ENCODE measurements at regions not wholly inside any gene's neighbourhood (a gene's known extent, or its start where the extent isn't known, plus 50 kb on each side); places are given as distances from the start of the nearest gene placed in this dataset.
"Not testable (repeated sequence)": the region's sequence is repeated elsewhere in the genome, so short reads cannot be mapped to it uniquely, and the experiment has no call there.

- not testable (repeated sequence) for H2BK120ac ChIP-seq (ENCODE audit: insufficient read depth, low read length, poor library complexity); H3K79me2 ChIP-seq (ENCODE audit: control insufficient read depth, insufficient read depth, low read length, poor library complexity); H3K4ac ChIP-seq (ENCODE audit: low read depth, low read length); H3K36me3 ChIP-seq (ENCODE audit: control insufficient read depth in 1 of 2, insufficient read depth in 2 of 2, low read length in 2 of 2); H3K18ac ChIP-seq (ENCODE audit: low read length); H2BK5ac ChIP-seq (ENCODE audit: low read depth, low read length, poor library complexity); H4K91ac ChIP-seq (ENCODE audit: low read depth, low read length); H2AK5ac ChIP-seq (ENCODE audit: low read length); H3K27me3 ChIP-seq (ENCODE audit: insufficient read depth, low read length); H3K27ac ChIP-seq (ENCODE audit: low read depth, low read length); H2AFZ ChIP-seq (ENCODE audit: insufficient read depth, low read length, poor library complexity); H3K14ac ChIP-seq (ENCODE audit: low read length); H3K9ac ChIP-seq (ENCODE audit: low read length); H2BK12ac ChIP-seq (ENCODE audit: low read length); H3K4me1 ChIP-seq (ENCODE audit: control insufficient read depth in 1 of 2, insufficient read depth in 2 of 2, low read length in 2 of 2); H3K79me1 ChIP-seq (ENCODE audit: low read length); H3K9me3 ChIP-seq (ENCODE audit: insufficient read depth, low read depth, low read length); H3K23ac ChIP-seq (ENCODE audit: low read length)
- WGBS (ENCODE audit: extremely low coverage, insufficient coverage, insufficient read length): no CpG with 5 or more reads among the region's 27 CpGs
- H3K4me3 ChIP-seq (ENCODE audit: low read depth, low read length): peak overlapping the region; percentile 73
- H4K8ac ChIP-seq (ENCODE audit: low read depth, low read length): peak overlapping the region; percentile 65
- DNase-seq: peak in 1 of 2 donors; percentile 16
- H3K4me2 ChIP-seq (ENCODE audit: low read length): peak overlapping the region; percentile 39
- peak overlapping the region; percentile 70 for H4K12ac ChIP-seq (ENCODE audit: low read depth, low read length)
These were observed 77.9 kb downstream of the NR4A2 start for GRCh38 chr2:156254637-156255067.

DNA sequence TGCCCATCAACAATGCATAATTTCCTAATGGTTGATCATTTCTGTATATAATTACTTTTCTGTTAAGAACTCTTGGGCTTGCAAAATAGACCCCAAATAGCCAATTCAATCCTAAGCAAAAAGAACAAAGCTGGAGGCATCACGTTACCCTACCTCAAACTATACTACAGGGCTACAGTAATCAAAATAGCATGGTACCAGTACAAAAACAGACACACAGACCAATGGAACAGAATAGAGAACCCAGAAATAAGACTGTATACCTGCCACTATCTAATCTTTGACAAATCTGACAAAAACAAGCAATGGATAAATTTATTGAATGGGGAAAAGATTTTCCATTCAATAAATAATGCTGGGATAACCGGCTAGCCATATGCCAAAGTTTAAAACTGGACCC lies 78.8 kb downstream of the NR4A2 start:
- DNase-seq: no peak
- Histone ChIP-seq H4K91ac (ENCODE audit: low read depth, low read length) (no peak overlapping the region), H3K4me2 (ENCODE audit: low read length) (no peak overlapping the region), H3K4ac (ENCODE audit: low read depth, low read length) (no peak overlapping the region), H3K4me1 (ENCODE audit: control insufficient read depth in 1 of 2, insufficient read depth in 2 of 2, low read length in 2 of 2) (no peaks in the 10 kb centered on the region), H3K4me3 (ENCODE audit: low read depth, low read length) (no peak overlapping the region), H3K79me2 (ENCODE audit: control insufficient read depth, insufficient read depth, low read length, poor library complexity) (no peaks in the 10 kb centered on the region), H3K9me3 (ENCODE audit: insufficient read depth, low read depth, low read length) (no peaks in the 10 kb centered on the region), H2AFZ (ENCODE audit: insufficient read depth, low read length, poor library complexity) (no peak overlapping the region), H3K14ac (ENCODE audit: low read length) (no peak overlapping the region), H3K9ac (ENCODE audit: low read length) (no peak overlapping the region), H3K23ac (ENCODE audit: low read length) (no peak overlapping the region), H3K36me3 (ENCODE audit: control insufficient read depth in 1 of 2, insufficient read depth in 2 of 2, low read length in 2 of 2) (no peaks in the 10 kb centered on the region), H3K27me3 (ENCODE audit: insufficient read depth, low read length) (no peaks in the 10 kb centered on the region), H2BK5ac (ENCODE audit: low read depth, low read length, poor library complexity) (no peak overlapping the region), H4K12ac (ENCODE audit: low read depth, low read length) (no peak overlapping the region), H4K8ac (ENCODE audit: low read depth, low read length) (no peak overlapping the region), H3K18ac (ENCODE audit: low read length) (no peak overlapping the region), H2BK120ac (ENCODE audit: insufficient read depth, low read length, poor library complexity) (no peak overlapping the region), H3K27ac (ENCODE audit: low read depth, low read length) (no peak overlapping the region), H3K79me1 (ENCODE audit: low read length) (no peaks in the 10 kb centered on the region), H2AK5ac (ENCODE audit: low read length) (no peak overlapping the region), H2BK12ac (ENCODE audit: low read length) (no peak overlapping the region)
- no CpG with 5 or more reads among the region's 2 CpGs for WGBS (ENCODE audit: extremely low coverage, insufficient coverage, insufficient read length)

DNA sequence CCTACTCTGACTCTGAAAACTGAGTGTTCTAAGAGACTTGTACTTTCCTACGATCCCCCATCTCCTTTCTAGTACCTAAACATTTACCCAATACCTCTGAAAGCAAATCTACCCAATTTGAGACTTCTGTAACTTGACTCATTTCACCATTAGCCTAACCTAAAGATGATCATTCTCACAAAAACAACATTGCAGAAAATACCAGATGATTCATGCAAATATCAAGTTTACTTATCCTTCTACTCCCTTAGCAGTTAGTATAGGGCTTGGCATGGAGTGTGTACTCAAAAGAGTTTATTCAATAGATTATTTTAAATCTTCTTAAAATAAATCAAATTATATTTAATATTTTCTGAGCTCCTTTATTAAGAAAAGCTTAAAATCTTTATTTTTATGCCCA lies 89.6 kb downstream of the NR4A2 start:
- Histone ChIP-seq H3K4me2 (ENCODE audit: low read length) (no peak overlapping the region), H3K18ac (ENCODE audit: low read length) (no peak overlapping the region), H3K27ac (ENCODE audit: low read depth, low read length) (no peak overlapping the region), H3K79me2 (ENCODE audit: control insufficient read depth, insufficient read depth, low read length, poor library complexity) (no peaks in the 10 kb centered on the region), H3K4me1 (ENCODE audit: control insufficient read depth in 1 of 2, insufficient read depth in 2 of 2, low read length in 2 of 2) (no peaks in the 10 kb centered on the region), H2BK5ac (ENCODE audit: low read depth, low read length, poor library complexity) (no peak overlapping the region), H2BK12ac (ENCODE audit: low read length) (no peak overlapping the region), H3K36me3 (ENCODE audit: control insufficient read depth in 1 of 2, insufficient read depth in 2 of 2, low read length in 2 of 2) (no peaks in the 10 kb centered on the region), H3K27me3 (ENCODE audit: insufficient read depth, low read length) (no peaks in the 10 kb centered on the region), H2AK5ac (ENCODE audit: low read length) (no peak overlapping the region), H4K8ac (ENCODE audit: low read depth, low read length) (no peak overlapping the region), H3K79me1 (ENCODE audit: low read length) (no peaks in the 10 kb centered on the region), H3K4me3 (ENCODE audit: low read depth, low read length) (no peak overlapping the region), H2AFZ (ENCODE audit: insufficient read depth, low read length, poor library complexity) (no peak overlapping the region), H4K12ac (ENCODE audit: low read depth, low read length) (no peak overlapping the region), H3K4ac (ENCODE audit: low read depth, low read length) (no peak overlapping the region), H3K9ac (ENCODE audit: low read length) (no peak overlapping the region), H3K9me3 (ENCODE audit: insufficient read depth, low read depth, low read length) (no peaks in the 10 kb centered on the region), H3K14ac (ENCODE audit: low read length) (no peak overlapping the region), H4K91ac (ENCODE audit: low read depth, low read length) (no peak overlapping the region), H3K23ac (ENCODE audit: low read length) (no peak overlapping the region), H2BK120ac (ENCODE audit: insufficient read depth, low read length, poor library complexity) (no peak overlapping the region)
- WGBS (ENCODE audit: extremely low coverage, insufficient coverage, insufficient read length): no CpG with 5 or more reads among the region's 1 CpG
- no peak for DNase-seq

DNA sequence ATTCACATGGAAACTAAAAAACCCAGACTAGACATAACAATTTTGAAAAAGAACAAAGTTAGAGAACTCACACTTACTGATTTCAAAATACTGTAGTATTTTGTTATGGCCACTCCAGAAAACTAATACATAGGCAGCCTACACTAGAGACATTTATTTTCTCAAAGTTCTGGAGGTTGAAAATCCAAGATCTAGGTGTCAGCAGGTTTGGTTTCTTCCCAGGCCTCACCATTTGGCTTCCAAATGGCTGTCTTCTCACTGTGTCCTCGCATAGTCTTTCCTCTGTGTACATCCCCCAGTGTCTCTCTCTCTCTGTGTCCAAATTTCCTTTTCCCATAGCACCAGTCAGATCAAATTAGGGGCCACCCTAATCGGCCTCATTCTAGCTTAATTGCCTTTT lies 95.0 kb downstream of the NR4A2 start:
- no peak overlapping the region for H3K23ac ChIP-seq (ENCODE audit: low read length)
- H4K12ac ChIP-seq (ENCODE audit: low read depth, low read length): no peak overlapping the region
- H4K8ac ChIP-seq (ENCODE audit: low read depth, low read length): no peak overlapping the region
- H3K27ac ChIP-seq (ENCODE audit: low read depth, low read length): no peak overlapping the region
- H3K14ac ChIP-seq (ENCODE audit: low read length): no peak overlapping the region
- no peak overlapping the region for H4K91ac ChIP-seq (ENCODE audit: low read depth, low read length)
- WGBS (ENCODE audit: extremely low coverage, insufficient coverage, insufficient read length): no CpG with 5 or more reads among the region's 2 CpGs
- H3K27me3 ChIP-seq (ENCODE audit: insufficient read depth, low read length): no peaks in the 10 kb centered on the region
- no peak overlapping the region for H2AK5ac ChIP-seq (ENCODE audit: low read length)
- no peak overlapping the region for H3K4ac ChIP-seq (ENCODE audit: low read depth, low read length)
- H3K79me1 ChIP-seq (ENCODE audit: low read length): no peaks in the 10 kb centered on the region
- DNase-seq: no peak
- no peaks in the 10 kb centered on the region for H3K36me3 ChIP-seq (ENCODE audit: control insufficient read depth in 1 of 2, insufficient read depth in 2 of 2, low read length in 2 of 2)
- no peak overlapping the region for H2BK5ac ChIP-seq (ENCODE audit: low read depth, low read length, poor library complexity)
- H3K4me2 ChIP-seq (ENCODE audit: low read length): no peak overlapping the region
- H2BK120ac ChIP-seq (ENCODE audit: insufficient read depth, low read length, poor library complexity): no peak overlapping the region
- no peak overlapping the region for H3K4me3 ChIP-seq (ENCODE audit: low read depth, low read length)
- H2AFZ ChIP-seq (ENCODE audit: insufficient read depth, low read length, poor library complexity): no peak overlapping the region
- H3K9ac ChIP-seq (ENCODE audit: low read length): no peak overlapping the region
- H3K18ac ChIP-seq (ENCODE audit: low read length): no peak overlapping the region
- H3K4me1 ChIP-seq (ENCODE audit: control insufficient read depth in 1 of 2, insufficient read depth in 2 of 2, low read length in 2 of 2): no peaks in the 10 kb centered on the region
- H3K9me3 ChIP-seq (ENCODE audit: insufficient read depth, low read depth, low read length): no peaks in the 10 kb centered on the region
- no peaks in the 10 kb centered on the region for H3K79me2 ChIP-seq (ENCODE audit: control insufficient read depth, insufficient read depth, low read length, poor library complexity)
- no peak overlapping the region for H2BK12ac ChIP-seq (ENCODE audit: low read length)
